ENCODE measurements at regions not wholly inside any gene's neighbourhood (a gene's known extent, or its start where the extent isn't known, plus 50 kb on each side); places are given as distances from the start of the nearest gene placed in this dataset.

DNA sequence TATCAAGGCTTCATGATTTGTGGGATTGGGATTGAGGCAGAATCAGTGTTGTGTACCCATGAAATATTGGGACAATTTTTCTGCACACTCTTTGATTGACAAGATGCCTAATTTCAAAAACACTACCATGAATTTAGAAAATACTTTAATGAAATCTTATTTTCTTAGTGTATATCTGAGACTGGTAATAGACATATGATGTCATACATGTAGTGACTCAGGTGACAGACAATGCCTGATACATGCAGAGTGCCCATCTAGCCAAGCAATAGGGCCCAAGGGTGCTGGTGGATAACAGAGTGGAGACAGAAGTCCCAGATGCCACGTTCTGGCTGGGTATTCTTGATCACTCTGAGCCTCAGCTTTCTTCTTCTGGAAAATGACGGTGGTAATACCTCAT is 279.6 kb upstream of the ARID1B start:
- Mint-ChIP-seq H3K4me3 (ENCODE audit: unreplicated experiment) (no peak overlapping the region), H3K27ac (ENCODE audit: unreplicated experiment) (no peak overlapping the region), H3K27me3 (ENCODE audit: unreplicated experiment) (no peaks in the 10 kb centered on the region), H3K9me3 (ENCODE audit: unreplicated experiment) (no peaks in the 10 kb centered on the region), H3K4me1 (ENCODE audit: unreplicated experiment) (no peaks in the 10 kb centered on the region), H3K36me3 (ENCODE audit: low read depth, unreplicated experiment) (no peaks in the 10 kb centered on the region)
- DNase-seq (ENCODE audit: low spot score): no peak
- TF ChIP-seq, protein P1, sequence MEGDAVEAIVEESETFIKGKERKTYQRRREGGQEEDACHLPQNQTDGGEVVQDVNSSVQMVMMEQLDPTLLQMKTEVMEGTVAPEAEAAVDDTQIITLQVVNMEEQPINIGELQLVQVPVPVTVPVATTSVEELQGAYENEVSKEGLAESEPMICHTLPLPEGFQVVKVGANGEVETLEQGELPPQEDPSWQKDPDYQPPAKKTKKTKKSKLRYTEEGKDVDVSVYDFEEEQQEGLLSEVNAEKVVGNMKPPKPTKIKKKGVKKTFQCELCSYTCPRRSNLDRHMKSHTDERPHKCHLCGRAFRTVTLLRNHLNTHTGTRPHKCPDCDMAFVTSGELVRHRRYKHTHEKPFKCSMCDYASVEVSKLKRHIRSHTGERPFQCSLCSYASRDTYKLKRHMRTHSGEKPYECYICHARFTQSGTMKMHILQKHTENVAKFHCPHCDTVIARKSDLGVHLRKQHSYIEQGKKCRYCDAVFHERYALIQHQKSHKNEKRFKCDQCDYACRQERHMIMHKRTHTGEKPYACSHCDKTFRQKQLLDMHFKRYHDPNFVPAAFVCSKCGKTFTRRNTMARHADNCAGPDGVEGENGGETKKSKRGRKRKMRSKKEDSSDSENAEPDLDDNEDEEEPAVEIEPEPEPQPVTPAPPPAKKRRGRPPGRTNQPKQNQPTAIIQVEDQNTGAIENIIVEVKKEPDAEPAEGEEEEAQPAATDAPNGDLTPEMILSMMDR (IDR thresholded peaks at IDR 0.05; ENCODE audit: unreplicated experiment): no peak

DNA sequence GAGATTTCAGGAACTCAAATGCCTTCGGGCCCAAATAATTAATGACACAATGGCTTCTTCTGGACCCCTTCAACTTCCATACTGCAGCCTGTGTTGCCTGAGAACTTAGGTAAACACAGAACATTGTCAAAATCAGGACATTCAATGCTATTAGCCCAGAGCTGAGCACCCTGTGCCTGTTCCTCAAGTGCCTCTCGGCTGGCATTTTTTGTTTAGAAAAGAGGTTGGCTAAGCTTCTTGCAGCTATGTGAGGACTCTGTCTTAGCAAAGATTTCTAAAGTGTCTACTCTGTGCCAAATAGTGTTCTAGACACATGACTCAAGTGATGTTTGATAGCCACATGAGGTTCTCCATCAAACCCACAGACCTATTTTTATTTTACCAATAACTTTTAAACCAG is 289.3 kb upstream of the ARID1B start:
- H3K27me3 Mint-ChIP-seq (ENCODE audit: unreplicated experiment): peaks cover 3% of the 10 kb centered on the region
- H3K9me3 Mint-ChIP-seq (ENCODE audit: unreplicated experiment): peaks cover 4% of the 10 kb centered on the region
- H3K4me1 Mint-ChIP-seq (ENCODE audit: unreplicated experiment): no peaks in the 10 kb centered on the region
- TF ChIP-seq, protein P1 (IDR thresholded peaks at IDR 0.05; ENCODE audit: unreplicated experiment): no peak
- no peak overlapping the region for H3K4me3 Mint-ChIP-seq (ENCODE audit: unreplicated experiment)
- H3K27ac Mint-ChIP-seq (ENCODE audit: unreplicated experiment): no peak overlapping the region
- no peaks in the 10 kb centered on the region for H3K36me3 Mint-ChIP-seq (ENCODE audit: low read depth, unreplicated experiment)
- DNase-seq (ENCODE audit: low spot score): no peak

DNA sequence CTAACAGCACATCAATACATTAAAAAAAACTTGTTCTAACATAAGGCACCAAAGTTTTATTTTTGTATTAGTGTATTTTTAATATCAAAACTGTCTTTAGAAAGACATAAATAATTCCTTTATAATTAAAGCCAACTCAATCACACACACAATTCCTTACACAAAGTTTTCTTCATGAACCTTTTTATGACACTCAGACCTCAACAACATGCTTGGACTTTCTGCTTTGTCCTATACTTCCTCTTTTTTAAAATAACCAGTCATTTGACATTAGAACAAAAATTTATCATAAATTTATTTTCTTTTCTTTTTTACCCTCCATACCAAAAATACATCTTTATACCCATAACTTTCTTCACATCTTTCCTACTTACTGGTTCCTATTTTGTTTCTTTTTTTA is 292.0 kb upstream of the ARID1B start:
- DNase-seq (ENCODE audit: low spot score): no peak
- TF ChIP-seq, protein P1 (IDR thresholded peaks at IDR 0.05; ENCODE audit: unreplicated experiment): no peak
- Mint-ChIP-seq H3K9me3 (ENCODE audit: unreplicated experiment) (no peaks in the 10 kb centered on the region), H3K27me3 (ENCODE audit: unreplicated experiment) (peaks cover 3% of the 10 kb centered on the region), H3K4me1 (ENCODE audit: unreplicated experiment) (no peaks in the 10 kb centered on the region), H3K27ac (ENCODE audit: unreplicated experiment) (no peak overlapping the region), H3K36me3 (ENCODE audit: low read depth, unreplicated experiment) (no peaks in the 10 kb centered on the region), H3K4me3 (ENCODE audit: unreplicated experiment) (no peak overlapping the region)

DNA sequence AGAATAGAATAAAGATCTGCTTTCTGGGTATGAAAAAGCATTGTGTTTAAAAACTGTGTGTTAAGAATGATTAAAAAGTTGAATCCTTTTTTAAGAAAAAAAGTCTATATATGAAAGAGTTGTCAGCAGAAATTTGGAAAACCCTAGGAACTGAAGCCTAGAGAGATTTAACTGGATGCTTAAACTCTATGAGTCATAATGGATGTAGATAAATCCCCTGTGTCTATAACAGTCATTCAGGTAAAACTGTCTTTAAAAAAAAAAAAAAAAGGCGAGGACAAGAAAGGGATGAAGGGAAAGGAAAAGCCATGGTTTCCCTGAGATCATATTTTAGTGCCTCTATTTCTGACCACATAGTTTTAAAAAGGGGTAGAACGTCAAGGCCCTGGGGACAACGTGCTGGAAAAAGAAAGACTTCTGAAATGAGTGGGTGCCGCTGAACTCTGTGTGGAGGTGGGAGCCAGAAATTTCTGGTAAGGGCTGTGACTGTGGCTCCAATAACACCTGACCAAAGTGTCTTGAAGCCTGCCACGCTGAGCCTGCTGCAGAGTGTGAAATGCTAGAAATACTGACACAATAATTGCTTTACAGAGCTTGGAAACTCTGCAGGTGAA is 302.6 kb upstream of the ARID1B start:
- H3K4me3 Mint-ChIP-seq (ENCODE audit: unreplicated experiment): no peak overlapping the region
- no peak overlapping the region for H3K27ac Mint-ChIP-seq (ENCODE audit: unreplicated experiment)
- no peaks in the 10 kb centered on the region for H3K27me3 Mint-ChIP-seq (ENCODE audit: unreplicated experiment)

DNA sequence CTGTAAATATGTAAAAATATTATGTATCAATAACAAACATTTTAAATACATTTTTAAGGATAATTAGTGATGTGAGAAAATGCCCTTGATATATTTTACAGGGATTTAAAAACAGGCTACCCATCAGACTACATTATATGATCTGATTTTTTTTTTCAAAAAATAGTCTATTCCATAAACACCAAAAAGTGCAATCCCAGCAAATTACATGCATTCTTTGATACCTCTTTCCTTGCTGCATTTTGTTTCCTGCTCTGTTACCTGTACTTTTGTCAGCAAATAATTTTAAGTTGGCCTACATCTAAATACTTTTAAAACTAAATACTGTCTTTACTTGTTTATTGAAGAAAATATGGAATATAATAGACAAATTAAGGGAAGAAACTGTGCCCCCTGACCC is 306.2 kb upstream of the ARID1B start:
- H3K27me3 Mint-ChIP-seq (ENCODE audit: unreplicated experiment): no peaks in the 10 kb centered on the region
- no peak for DNase-seq (ENCODE audit: low spot score)
- no peaks in the 10 kb centered on the region for H3K4me1 Mint-ChIP-seq (ENCODE audit: unreplicated experiment)
- no peak overlapping the region for H3K4me3 Mint-ChIP-seq (ENCODE audit: unreplicated experiment)
- no peaks in the 10 kb centered on the region for H3K36me3 Mint-ChIP-seq (ENCODE audit: low read depth, unreplicated experiment)
- H3K27ac Mint-ChIP-seq (ENCODE audit: unreplicated experiment): no peak overlapping the region
- no peaks in the 10 kb centered on the region for H3K9me3 Mint-ChIP-seq (ENCODE audit: unreplicated experiment)
- TF ChIP-seq, protein P1 (IDR thresholded peaks at IDR 0.05; ENCODE audit: unreplicated experiment): no peak

More for the DNA sequence above, 302.6 kb upstream of the ARID1B start:
- Mint-ChIP-seq H3K4me1 (ENCODE audit: unreplicated experiment) (no peaks in the 10 kb centered on the region), H3K36me3 (ENCODE audit: low read depth, unreplicated experiment) (no peaks in the 10 kb centered on the region), H3K9me3 (ENCODE audit: unreplicated experiment) (no peaks in the 10 kb centered on the region)
- TF ChIP-seq, protein P1 (IDR thresholded peaks at IDR 0.05; ENCODE audit: unreplicated experiment): no peak
- DNase-seq (ENCODE audit: low spot score): no peak

Measured in endothelial cell (in vitro differentiated cells).